ENCODE measurements at regions not wholly inside any gene's neighbourhood (a gene's known extent, or its start where the extent isn't known, plus 50 kb on each side); places are given as distances from the start of the nearest gene placed in this dataset.

GRCh38 chr22:27627444-27627833 lies 174.1 kb downstream of the MN1 start:
- TF ChIP-seq TAF1 (IDR thresholded peaks at IDR 0.05; ENCODE audit: borderline replicate concordance, insufficient read depth, low read length): no peak
- TF ChIP-seq REST (IDR thresholded peaks at IDR 0.05; ENCODE audit: insufficient read depth in 1 of 2, low read depth in 2 of 2, low read length in 2 of 2): no peak
- TF ChIP-seq POLR2AphosphoS5 (IDR thresholded peaks at IDR 0.05; ENCODE audit: low read depth, low read length): no peak

Data from PFSK-1 (cell line).